Neutrophil (primary cell): ENCODE measurements at regions not wholly inside any gene's neighbourhood (a gene's known extent, or its start where the extent isn't known, plus 50 kb on each side); places are given as distances from the start of the nearest gene placed in this dataset.
"Not testable (repeated sequence)": the region's sequence is repeated elsewhere in the genome, so short reads cannot be mapped to it uniquely, and the experiment has no call there.

Experiments
- H3K27ac ChIP-seq: fragments of 200-600 bp; sonication (generic); 2 replicates; pipeline ENCODE4 v1.5.1; 2016; ENCODE audit warnings: mild to moderate bottlenecking, moderate library complexity
- H3K27me3 ChIP-seq: fragments of 200-600 bp; sonication (generic); 2 replicates; pipeline ENCODE4 v1.6.0; 2016; ENCODE audit warnings: mild to moderate bottlenecking
- H3K36me3 ChIP-seq: fragments of 200-600 bp; sonication (generic); 2 replicates; pipeline ENCODE4 v1.5.1; 2017
- H3K4me1 ChIP-seq, 2 experiments: fragments of 200-600 bp in 1 of 2; sonication (generic) in 1 of 2; 1 replicate in 1 of 2; 2 replicates in 1 of 2; pipeline versions ENCODE4 v1.5.1 to v1.6.1; 2013 to 2016; ENCODE audit warnings: low read depth in 1 of 2, low read length in 1 of 2, mild to moderate bottlenecking in 1 of 2, moderate library complexity in 1 of 2; ENCODE audit not compliant: control insufficient read depth in 1 of 2, insufficient read depth in 1 of 2
- H3K4me3 ChIP-seq, 2 experiments: fragments of 200-600 bp in 1 of 2; sonication (generic) in 1 of 2; 1 replicate in 1 of 2; 2 replicates in 1 of 2; pipeline ENCODE4 v1.5.1; 2013 to 2016; ENCODE audit warnings: low read depth in 1 of 2, low read length in 1 of 2, mild to moderate bottlenecking in 1 of 2, moderate library complexity in 1 of 2
- H3K9me3 ChIP-seq: fragments of 200-600 bp; sonication (generic); 2 replicates; pipeline ENCODE4 v1.5.1; 2016
- CTCF ChIP-seq: fragments of 200-600 bp; sonication (generic); IDR thresholded peaks from 2 replicates; pipeline ENCODE4 v1.5.1; 2016; ENCODE audit warnings: antibody characterized with exemption

- Histone ChIP-seq H3K9me3 (no peaks in the 10 kb centered on the region), H3K36me3 (no peaks in the 10 kb centered on the region), H3K4me1 (no peaks in the 10 kb centered on the region), H3K27ac (no peak overlapping the region), H3K27me3 (no peaks in the 10 kb centered on the region), H3K4me3 (no peak overlapping the region)
- TF ChIP-seq CTCF: no peak
Measured at GRCh38 chr19:27858981-27859581, 1353.9 kb downstream of the UQCRFS1 start.

- not testable (repeated sequence) for H3K4me3 ChIP-seq, H3K4me1 ChIP-seq, H3K27me3 ChIP-seq, H3K27ac ChIP-seq, H3K36me3 ChIP-seq
- H3K9me3 ChIP-seq: peaks cover 28% of the 10 kb centered on the region
Measured at GRCh38 chr19:27852931-27853330, 1360.0 kb downstream of the UQCRFS1 start.

GRCh38 chr19:27851543-27852060 lies 1361.3 kb downstream of the UQCRFS1 start:
- no peak for TF ChIP-seq CTCF
- Histone ChIP-seq H3K4me3 (no peak overlapping the region), H3K27me3 (no peaks in the 10 kb centered on the region), H3K36me3 (no peaks in the 10 kb centered on the region), H3K9me3 (peaks cover 28% of the 10 kb centered on the region), H3K27ac (no peak overlapping the region), H3K4me1 (no peaks in the 10 kb centered on the region)

GRCh38 chr19:27851002-27851481 lies 1361.9 kb downstream of the UQCRFS1 start:
- no peaks in the 10 kb centered on the region for H3K27me3 ChIP-seq
- peaks cover 28% of the 10 kb centered on the region for H3K9me3 ChIP-seq
- no peaks in the 10 kb centered on the region for H3K4me1 ChIP-seq
- TF ChIP-seq CTCF: no peak
- no peaks in the 10 kb centered on the region for H3K36me3 ChIP-seq
- no peak overlapping the region for H3K4me3 ChIP-seq
- H3K27ac ChIP-seq: no peak overlapping the region

- H3K36me3 ChIP-seq: no peaks in the 10 kb centered on the region
- TF ChIP-seq CTCF: no peak
Measured at GRCh38 chr19:27846944-27847343, 1366.0 kb downstream of the UQCRFS1 start.

GRCh38 chr19:27844261-27844660 lies 1368.7 kb downstream of the UQCRFS1 start:
- no peaks in the 10 kb centered on the region for H3K4me1 ChIP-seq
- peaks cover under 1% of the 10 kb centered on the region for H3K9me3 ChIP-seq
- H3K36me3 ChIP-seq: no peaks in the 10 kb centered on the region
- H3K27me3 ChIP-seq: no peaks in the 10 kb centered on the region
- no peak for TF ChIP-seq CTCF
- H3K4me3 ChIP-seq: no peak overlapping the region
- no peak overlapping the region for H3K27ac ChIP-seq

More at GRCh38 chr19:27846944-27847343, 1366.0 kb downstream of the UQCRFS1 start:
- Histone ChIP-seq H3K9me3 (peaks cover 22% of the 10 kb centered on the region), H3K27ac (no peak overlapping the region), H3K4me3 (no peak overlapping the region), H3K27me3 (no peaks in the 10 kb centered on the region), H3K4me1 (no peaks in the 10 kb centered on the region)
